Fibroblast of lung (primary cell): ENCODE measurements at regions not wholly inside any gene's neighbourhood (a gene's known extent, or its start where the extent isn't known, plus 50 kb on each side); places are given as distances from the start of the nearest gene placed in this dataset.

Source experiments
- DNase-seq, 2 donors: peaks; one replicate each; pipeline versions ENCODE4 v3.0.0 to v3.0.0-alpha.2; 2010; ENCODE audit warnings: low read depth in 2 of 2
- H2AFZ ChIP-seq: 2 replicates; pipeline ENCODE4 v1.5.1; 2012; ENCODE audit warnings: low read length, control low read depth, inconsistent platforms
- H3K27ac ChIP-seq: 2 replicates; pipeline ENCODE4 v1.5.1; 2011; ENCODE audit warnings: low read length, control low read depth; ENCODE audit not compliant: insufficient read depth
- H3K27me3 ChIP-seq: 2 replicates; pipeline ENCODE4 v1.5.1; 2011; ENCODE audit warnings: mild to moderate bottlenecking, low read length; ENCODE audit not compliant: control insufficient read depth, insufficient read depth
- H3K36me3 ChIP-seq: 2 replicates; pipeline ENCODE4 v1.5.1; 2011; ENCODE audit warnings: low read length; ENCODE audit not compliant: control insufficient read depth, insufficient read depth
- H3K4me1 ChIP-seq: 2 replicates; pipeline ENCODE4 v1.5.1; 2011; ENCODE audit warnings: low read length; ENCODE audit not compliant: control insufficient read depth, insufficient read depth; ENCODE audit errors: extremely low read depth
- H3K4me2 ChIP-seq: 2 replicates; pipeline ENCODE4 v1.5.1; 2011; ENCODE audit warnings: low read length, control low read depth; ENCODE audit not compliant: insufficient read depth; ENCODE audit errors: extremely low read depth
- H3K4me3 ChIP-seq, 4 experiments: fragments of 200-600 bp in 1 of 4; sonication (generic) in 1 of 4; replicated peaks in 1 of 4; 2 replicates each; pipeline ENCODE4 v1.5.1; 2011 to 2016; ENCODE audit warnings: low read length in 4 of 4, low read depth in 3 of 4, mild to moderate bottlenecking in 3 of 4, control low read depth in 2 of 4, inconsistent platforms in 1 of 4, mixed read lengths in 1 of 4; ENCODE audit not compliant: insufficient read depth in 1 of 4; ENCODE audit errors: control extremely low read depth in 1 of 4
- H3K79me2 ChIP-seq: 2 replicates; pipeline ENCODE4 v1.5.1; 2012; ENCODE audit warnings: mild to moderate bottlenecking, low read length, inconsistent platforms; ENCODE audit not compliant: control insufficient read depth, insufficient read depth
- H3K9ac ChIP-seq: 2 replicates; pipeline ENCODE4 v1.5.1; 2011; ENCODE audit warnings: mild to moderate bottlenecking, low read length, control low read depth; ENCODE audit not compliant: insufficient read depth
- H3K9me3 ChIP-seq: 2 replicates; pipeline ENCODE4 v1.5.1; 2012; ENCODE audit warnings: low read depth, low read length; ENCODE audit not compliant: control insufficient read depth, insufficient read depth
- H4K20me1 ChIP-seq: 2 replicates; pipeline ENCODE4 v1.5.1; 2011; ENCODE audit warnings: low read length; ENCODE audit not compliant: control insufficient read depth, insufficient read depth; ENCODE audit errors: extremely low read depth
- CTCF ChIP-seq, 2 donors: IDR thresholded peaks in 1 of 2; conservative IDR thresholded peaks in 1 of 2; 1 replicate in 1 of 2; 2 replicates in 1 of 2; pipeline ENCODE4 v1.5.1; 2011 to 2012; ENCODE audit warnings: low read length in 2 of 2, control low read depth in 1 of 2, inconsistent platforms in 1 of 2, low read depth in 1 of 2, mild to moderate bottlenecking in 1 of 2
- EZH2 ChIP-seq: IDR thresholded peaks from 2 replicates; pipeline ENCODE4 v1.5.1; 2012; ENCODE audit warnings: low read length, control low read depth, mild to moderate bottlenecking; ENCODE audit errors: missing control alignments

- no peaks in the 10 kb centered on the region for H3K4me1 ChIP-seq
- no peak overlapping the region for H3K4me3 ChIP-seq
- H4K20me1 ChIP-seq, result no peaks in the 10 kb centered on the region
- H3K4me2 ChIP-seq, result no peak overlapping the region
- no peaks in the 10 kb centered on the region for H3K9me3 ChIP-seq
- no peak for DNase-seq
- H3K9ac ChIP-seq, result no peak overlapping the region
- no peak overlapping the region for H3K27ac ChIP-seq
- H3K27me3 ChIP-seq, result no peaks in the 10 kb centered on the region
- H3K79me2 ChIP-seq, result no peaks in the 10 kb centered on the region
- H2AFZ ChIP-seq, result no peak overlapping the region
- H3K36me3 ChIP-seq, result no peaks in the 10 kb centered on the region
- TF ChIP-seq EZH2 (no peak), CTCF (conservative IDR thresholded peaks at IDR 0.05 in 1 of 2, IDR thresholded peaks at IDR 0.05 in 1 of 2; ENCODE audit: low read depth in 1 of 2, low read length in 2 of 2) (no peak)
Measured at GRCh38 chr4:13024147-13025105, 459.7 kb downstream of the RAB28 start.

DNA sequence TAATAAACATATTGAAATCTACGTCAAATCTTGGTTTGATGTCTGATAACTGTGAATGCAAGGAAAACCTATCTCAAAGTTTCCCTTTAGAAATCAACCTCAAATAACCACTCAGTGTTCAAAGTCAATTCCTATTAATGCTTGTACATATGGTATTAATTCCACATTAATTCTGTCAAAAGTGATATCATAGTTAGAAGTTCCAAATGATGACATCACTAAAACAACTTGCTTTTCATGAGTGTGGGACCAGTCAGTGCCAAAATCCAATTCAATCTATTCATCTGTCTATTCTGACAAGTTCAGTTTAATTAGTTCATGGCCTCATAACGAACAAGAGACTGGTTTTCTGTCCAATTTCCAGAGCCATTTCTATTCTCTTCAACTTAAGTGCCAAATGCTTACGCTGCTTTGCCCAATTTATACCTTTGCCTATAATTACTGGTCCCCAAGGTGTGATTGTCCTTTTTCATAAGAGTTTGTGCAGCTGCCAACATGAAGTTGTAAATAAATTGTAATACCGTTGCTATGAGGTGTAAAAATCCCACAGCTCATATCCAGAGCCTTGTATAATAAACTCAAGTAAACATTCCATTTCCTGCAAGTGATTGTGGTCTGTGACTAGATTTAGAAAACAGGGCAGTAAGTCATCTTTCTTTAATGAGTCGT, 476.2 kb downstream of the RAB28 start:
- Histone ChIP-seq H3K79me2 (no peaks in the 10 kb centered on the region), H3K4me3 (no peak overlapping the region), H3K9me3 (no peaks in the 10 kb centered on the region), H3K9ac (no peak overlapping the region), H3K27me3 (no peaks in the 10 kb centered on the region), H3K27ac (no peak overlapping the region), H4K20me1 (no peaks in the 10 kb centered on the region), H3K4me2 (no peak overlapping the region), H3K36me3 (no peaks in the 10 kb centered on the region), H3K4me1 (no peaks in the 10 kb centered on the region), H2AFZ (no peak overlapping the region)
- DNase-seq, result no peak
- TF ChIP-seq CTCF (conservative IDR thresholded peaks at IDR 0.05 in 1 of 2, IDR thresholded peaks at IDR 0.05 in 1 of 2; ENCODE audit: low read depth in 1 of 2, low read length in 2 of 2) (no peak), EZH2 (no peak)

- no peak for TF ChIP-seq EZH2
- TF ChIP-seq CTCF (conservative IDR thresholded peaks at IDR 0.05 in 1 of 2, IDR thresholded peaks at IDR 0.05 in 1 of 2; ENCODE audit: low read depth in 1 of 2, low read length in 2 of 2), result no peak
- Histone ChIP-seq H2AFZ (no peak overlapping the region), H4K20me1 (no peaks in the 10 kb centered on the region), H3K36me3 (no peaks in the 10 kb centered on the region), H3K27me3 (no peaks in the 10 kb centered on the region), H3K27ac (no peak overlapping the region), H3K4me2 (no peak overlapping the region), H3K79me2 (no peaks in the 10 kb centered on the region), H3K4me1 (no peaks in the 10 kb centered on the region), H3K9me3 (no peaks in the 10 kb centered on the region), H3K9ac (no peak overlapping the region), H3K4me3 (no peak overlapping the region)
- no peak for DNase-seq
Measured at GRCh38 chr4:12993923-12994322, 490.2 kb downstream of the RAB28 start.
